HG03521 (cell line): ENCODE measurements at regions not wholly inside any gene's neighbourhood (a gene's known extent, or its start where the extent isn't known, plus 50 kb on each side); places are given as distances from the start of the nearest gene placed in this dataset.
"Not testable (repeated sequence)": the region's sequence is repeated elsewhere in the genome, so short reads cannot be mapped to it uniquely, and the experiment has no call there.

Source experiments
- ATAC-seq: cut with Tn5 transposase; IDR thresholded peaks from one replicate; pipeline ENCODE4 v1.9.1; 2021; ENCODE audit warnings: mild to moderate bottlenecking, moderate library complexity; ENCODE audit not compliant: unreplicated experiment

DNA sequence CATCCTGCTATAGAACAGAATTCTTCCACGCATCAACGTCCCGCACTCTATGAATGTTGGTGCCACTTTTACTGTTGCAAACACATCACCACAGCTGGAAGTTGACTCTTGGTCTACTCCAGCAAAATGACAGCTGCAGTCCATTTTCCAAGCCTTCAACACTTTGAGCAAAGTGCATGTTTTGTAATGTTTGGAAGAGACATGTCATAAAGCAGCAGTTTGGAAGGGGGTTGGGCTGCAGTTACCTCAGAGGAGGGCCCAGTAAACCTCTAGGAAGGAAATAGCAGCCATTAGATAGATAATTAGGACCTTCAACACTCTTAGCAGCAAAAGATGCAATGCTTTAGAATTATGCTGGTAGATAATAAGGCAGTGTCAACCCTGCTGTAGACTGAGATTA is 323.6 kb downstream of the TDRD3 start:
- ATAC-seq = no peak

DNA sequence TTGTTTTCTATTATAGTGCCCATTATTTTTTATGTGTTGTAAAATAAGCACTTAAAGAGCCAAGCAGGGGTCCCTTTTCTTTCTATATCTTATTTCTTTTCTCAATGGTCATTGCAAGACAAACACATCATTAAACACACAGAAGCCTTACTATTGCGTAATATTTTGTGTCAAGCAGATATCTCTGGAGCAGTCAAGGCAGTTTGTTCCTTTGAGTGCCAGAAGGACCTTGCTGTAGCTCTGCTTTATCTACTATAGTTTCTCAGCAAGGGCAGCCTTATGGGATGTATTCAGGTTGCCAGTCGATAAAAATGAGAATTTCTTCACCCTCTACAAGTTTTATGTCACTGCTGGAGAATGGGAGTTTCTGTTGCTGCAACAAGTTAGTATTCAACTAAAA is 319.3 kb downstream of the TDRD3 start:
- ATAC-seq = no peak

DNA sequence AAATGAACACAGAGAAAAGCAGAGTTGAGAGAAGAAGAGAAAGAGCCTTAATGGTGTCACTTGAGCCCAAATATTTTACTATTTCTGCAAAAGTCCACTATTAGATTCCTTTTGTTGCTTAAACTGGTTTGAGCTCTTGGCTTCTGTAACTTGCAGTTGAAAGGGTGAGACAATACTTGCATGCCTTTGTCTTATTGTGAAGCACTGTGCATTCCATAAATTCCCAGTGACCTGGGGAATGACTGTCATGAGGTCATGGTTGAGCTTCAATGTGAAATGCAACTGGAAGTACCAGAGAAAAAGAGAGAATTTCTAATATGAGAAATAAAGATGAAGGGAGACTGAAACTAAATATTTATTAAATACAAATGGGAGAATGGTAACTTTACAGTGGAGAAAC is 310.9 kb downstream of the TDRD3 start:
- no peak for ATAC-seq

DNA sequence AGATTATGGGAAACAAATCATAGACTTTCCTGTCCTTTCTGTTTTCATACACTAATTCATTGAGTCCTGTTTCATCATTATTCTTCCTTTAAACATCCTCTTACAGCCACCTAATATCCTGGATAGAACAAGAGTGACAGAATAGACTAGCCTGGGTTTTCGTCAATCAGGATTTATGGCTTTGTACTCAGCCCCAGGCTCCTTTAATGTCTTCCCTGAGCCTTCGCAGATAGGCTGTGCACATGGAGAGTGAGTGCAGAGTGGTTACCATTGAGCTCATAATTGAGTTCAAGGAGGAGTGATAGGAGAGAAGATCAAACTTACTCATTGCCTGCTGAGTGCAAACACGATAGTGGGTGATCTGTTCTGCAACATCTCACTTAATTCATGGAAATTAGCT is 304.9 kb downstream of the TDRD3 start:
- no peak for ATAC-seq

DNA sequence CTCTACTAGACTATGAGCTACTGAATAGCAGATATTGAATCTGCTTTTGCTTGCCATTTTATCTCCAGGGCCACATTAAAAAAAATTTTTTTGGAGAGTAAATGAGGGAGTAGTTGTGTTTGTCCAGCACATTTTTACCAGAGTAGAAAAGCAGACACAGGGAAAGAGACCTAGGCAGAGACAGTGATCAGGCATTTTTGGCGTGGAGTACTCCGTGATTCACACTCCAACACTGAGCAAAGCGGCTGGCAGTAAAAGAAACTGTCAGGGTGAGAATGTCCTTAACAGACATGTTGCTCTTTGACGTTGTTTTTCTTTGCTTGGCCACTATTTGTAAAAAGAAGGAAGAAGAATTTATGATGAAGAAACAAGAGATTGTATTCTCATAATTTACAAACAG is 304.0 kb downstream of the TDRD3 start:
- ATAC-seq = no peak

DNA sequence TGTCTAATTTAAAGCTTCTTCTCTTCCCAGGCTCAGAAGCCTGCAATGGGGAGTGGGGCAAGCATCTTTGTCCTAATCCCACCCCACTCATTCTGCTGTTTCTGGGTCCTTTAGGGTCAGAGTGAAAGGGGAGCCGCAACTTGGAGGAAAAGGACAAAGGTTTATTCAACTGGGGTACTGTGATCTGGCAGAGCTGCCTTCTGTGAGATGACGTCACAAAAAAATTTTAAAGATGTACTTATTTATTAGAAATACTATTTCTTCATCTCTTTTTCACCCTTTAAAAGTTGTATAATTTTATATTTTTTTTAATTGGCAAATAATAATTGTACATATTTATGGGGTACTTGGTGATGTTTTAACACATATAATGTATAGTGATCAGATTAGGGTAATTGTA is 302.6 kb downstream of the TDRD3 start:
- no peak for ATAC-seq

DNA sequence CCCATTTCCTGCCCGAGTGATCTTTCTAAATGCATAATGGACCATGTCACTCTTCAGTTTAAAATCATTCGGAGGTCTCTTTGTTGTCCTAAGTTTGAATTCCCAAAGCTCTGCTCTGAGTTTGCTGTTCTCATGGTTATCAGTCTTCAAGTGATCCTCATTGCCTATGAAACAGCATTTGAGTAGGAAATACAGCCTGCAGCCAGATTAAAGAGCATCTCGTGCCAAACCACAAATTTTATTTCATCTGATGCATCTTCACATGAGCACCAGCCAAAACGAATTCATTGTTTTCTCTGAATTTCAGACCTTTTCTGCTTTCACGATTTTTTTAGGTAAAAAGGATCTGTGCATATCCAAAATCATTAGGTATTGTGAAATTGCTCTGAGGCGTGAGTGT is 299.6 kb downstream of the TDRD3 start:
- ATAC-seq = no peak

DNA sequence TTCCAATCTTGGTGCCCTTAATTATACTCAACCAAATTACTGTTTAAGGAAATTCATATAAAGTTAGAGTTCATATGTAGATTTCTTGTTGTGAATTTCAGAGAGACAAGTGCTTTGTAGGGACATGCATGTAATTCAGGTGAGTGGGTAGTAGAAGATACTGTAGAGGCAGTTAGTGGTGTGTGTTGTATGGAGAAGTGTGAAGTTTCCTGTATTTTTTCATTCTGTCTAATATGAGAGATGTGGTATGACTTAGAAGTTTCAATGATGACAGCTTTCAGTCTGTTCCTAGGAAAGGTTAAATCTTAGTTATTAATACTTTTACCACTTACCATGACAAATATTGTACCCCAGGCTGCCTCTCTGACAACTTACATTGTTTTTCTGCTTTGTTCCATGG is 294.2 kb downstream of the TDRD3 start:
- ATAC-seq = no peak

DNA sequence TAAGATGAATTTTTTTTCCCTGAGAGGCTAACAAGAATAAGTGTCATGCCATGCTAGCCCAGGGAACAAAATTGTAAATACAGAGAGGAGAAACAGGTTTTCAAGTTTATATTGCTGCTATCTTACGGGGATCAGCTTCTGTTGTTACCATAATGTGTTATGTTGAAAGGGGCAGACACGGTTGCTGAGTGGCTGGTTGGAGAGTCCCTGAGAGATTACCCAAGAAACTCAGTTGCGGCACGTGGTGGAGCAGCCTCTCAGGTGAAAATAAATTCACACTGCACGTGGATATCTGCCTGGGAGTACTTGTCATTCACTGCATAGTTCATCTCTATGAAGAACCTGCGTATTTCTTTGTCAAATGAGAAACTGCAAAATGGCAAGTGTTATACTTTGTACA is 293.6 kb downstream of the TDRD3 start:
- ATAC-seq = no peak

DNA sequence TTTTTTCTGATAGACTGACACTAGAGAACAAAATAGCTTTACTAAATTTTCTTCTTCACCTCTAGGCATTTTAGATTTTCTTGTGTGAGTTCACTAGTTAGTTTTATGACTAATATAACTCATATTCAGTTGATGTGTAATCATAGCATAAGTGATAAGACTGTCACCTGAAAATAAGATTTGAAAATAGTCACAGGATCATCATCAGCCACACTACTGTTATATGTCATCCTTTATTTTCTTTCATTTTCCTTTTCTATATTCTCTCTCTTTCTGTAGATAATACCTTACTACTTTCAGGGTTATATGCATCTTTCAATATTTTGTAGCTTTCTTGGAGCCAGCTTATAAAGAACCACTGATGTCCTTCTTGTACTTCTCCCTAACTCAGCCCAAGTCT is 292.6 kb downstream of the TDRD3 start:
- ATAC-seq = no peak

DNA sequence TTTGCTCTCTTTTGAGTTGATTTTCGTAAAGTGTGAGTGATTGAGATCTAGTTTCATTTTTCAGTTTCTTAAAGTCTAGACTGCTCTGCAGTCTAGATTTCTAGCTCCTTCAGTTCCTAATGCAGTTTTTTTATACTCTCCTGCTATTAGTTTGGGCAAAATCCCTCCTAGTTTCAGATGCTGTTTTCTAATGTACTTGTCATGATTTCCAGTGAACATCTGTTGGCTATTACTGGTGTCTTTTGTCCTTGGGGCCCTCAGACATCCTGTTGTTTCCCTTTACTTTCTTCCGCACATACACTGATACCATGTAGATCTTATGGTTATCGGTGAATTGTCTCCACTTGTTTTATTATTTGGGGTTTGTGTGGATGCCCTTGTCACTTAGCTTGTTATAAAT is 292.1 kb downstream of the TDRD3 start:
- ATAC-seq = no peak

DNA sequence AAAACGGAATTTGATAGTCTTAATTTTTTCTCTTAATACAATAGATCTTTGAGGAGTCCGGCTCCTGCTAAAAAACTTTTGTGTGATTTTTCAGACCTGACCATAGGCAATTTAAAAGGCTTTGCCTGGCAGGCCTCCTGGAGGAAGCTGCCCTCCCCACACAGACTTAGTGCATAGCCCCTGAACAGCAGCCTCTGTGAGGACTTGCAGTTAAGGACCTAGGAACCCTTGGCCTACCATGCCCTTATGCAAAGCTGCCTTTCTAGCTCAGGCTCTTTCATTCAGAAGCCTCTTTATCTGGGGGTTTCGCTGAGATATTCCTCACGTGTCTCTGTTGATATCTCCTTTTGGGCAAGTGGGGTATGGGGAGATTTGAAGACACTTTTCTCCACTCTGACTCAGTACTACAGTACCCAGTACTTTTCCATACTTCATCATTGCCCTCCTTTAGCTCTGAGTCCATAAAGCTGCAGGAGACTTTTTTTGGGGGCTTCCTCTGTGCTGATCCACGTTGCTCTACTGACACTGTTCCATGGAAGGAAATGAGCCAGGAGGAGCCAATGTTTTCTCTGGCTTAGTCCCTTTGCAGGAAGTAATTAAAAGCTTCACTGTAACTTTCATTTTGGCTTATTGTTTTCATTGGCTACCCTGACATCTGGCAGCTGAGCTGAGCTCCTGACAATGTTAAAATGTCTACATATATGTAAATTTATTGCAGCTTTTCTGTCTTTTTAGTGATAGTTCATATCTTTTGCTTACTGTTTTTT is 283.1 kb downstream of the TDRD3 start:
- ATAC-seq = no peak

DNA sequence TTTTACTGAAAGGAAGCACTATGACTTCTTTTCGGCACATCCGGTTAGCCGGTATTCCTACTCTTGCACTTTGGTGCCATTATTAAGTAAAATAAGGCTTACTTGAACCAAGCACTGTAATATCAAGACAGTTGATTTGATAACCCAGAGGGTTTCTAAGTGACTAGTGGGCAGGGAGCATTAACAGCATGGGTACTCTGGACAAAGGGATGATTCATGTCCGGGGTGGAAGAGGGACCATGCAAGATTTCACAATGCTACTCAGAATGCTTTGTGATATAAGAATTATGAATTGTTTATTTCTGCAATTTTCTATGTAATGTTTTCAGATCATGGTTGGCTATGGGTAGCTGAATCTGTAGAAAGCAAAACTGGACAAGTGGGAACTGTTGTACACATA is 282.1 kb downstream of the TDRD3 start:
- no peak for ATAC-seq

DNA sequence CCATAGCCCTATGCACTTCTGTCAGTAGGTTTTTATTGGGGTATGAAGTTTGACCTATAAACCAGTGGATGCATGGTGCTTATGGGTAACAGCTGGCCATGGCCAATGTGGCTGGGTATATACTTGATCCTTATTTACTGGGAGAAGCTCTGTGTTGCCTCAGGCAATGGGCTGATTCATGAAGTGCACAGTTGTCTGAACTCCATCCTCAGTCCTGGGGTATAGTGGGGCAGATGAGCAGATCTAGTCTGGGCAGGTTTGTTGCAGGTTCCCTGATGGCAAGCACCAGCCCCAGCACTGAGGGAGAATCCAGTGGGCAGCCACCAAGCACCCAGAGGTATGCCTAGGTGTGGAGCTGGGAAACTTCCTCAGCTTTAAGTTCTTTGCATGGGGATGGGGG is 274.4 kb downstream of the TDRD3 start:
- no peak for ATAC-seq

DNA sequence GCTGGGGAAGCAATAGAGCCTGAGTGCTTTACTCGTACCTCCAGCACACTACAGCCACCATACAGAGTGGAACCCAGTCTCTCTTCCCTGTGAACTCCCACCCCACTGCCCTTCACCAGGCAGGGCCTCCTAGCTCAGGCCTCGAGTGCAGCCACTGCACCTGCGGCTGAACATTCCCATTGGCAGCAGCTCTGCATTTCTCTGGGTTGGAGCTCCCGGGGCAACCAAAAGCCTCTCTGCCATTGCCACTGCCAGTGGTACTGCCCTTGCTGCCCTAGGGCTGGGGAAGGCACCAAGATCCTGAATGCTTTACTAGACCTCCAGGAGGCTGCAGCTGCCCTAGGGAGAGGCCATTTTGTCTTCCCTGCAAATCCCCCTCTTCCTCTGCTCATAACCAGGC is 266.8 kb downstream of the TDRD3 start:
- ATAC-seq = no peak

DNA sequence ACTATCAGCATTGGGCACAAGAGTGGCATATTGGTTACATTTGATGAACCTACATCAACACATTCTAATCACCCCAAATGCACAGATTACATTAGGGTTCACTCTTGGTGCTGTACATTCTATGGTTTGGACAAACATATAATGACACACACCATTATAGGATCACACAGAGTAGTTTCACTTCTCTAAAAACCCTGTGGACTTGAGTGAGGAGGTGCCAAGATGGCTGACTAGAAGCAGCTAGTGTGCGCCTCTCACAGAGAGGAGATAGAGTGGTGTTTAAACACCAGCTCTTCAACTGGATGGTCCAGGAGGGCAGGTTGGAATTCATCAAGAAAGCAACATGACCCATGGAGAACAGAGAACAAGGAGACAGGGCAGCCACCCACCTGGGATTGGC is 265.6 kb downstream of the TDRD3 start:
- no peak for ATAC-seq

DNA sequence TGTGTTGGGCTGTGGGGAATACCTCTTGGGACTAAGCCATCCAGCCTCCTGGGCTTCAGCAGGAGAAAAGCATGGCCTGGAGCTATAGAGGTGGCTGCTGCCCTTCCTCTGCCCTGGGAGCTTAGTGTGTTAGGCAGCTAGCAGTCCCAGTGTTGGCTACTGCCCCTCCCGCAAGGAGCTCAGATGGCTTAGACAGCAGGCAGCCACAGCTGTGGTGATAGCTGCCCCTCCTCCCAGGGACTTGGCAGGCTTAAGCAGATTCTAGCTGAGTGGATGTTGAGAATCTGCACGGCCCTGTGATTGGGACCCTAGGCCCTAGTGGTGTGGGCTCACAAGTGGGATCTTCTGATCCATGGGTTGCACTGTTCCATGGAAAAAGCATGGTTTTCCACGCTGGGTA is 264.5 kb downstream of the TDRD3 start:
- no peak for ATAC-seq

DNA sequence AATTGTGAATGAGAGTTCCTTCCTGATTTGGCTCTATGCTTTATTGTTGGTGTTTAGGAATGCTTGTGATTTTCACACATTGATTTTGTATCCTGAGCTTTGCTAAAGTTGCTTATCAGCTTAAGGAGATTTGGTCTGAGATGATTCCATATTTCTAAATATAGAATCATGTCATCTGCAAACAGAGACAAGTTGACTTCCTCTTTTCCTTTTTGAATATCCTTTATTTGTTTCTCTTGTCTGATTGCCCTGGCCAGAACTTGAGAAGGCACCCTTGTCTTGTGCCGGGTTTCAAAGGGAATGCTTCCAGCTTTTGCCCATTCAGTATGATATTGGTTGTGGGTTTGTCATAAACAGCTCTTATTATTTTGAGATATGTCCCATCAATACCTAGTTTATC is 260.6 kb downstream of the TDRD3 start:
- not testable (repeated sequence) for ATAC-seq

DNA sequence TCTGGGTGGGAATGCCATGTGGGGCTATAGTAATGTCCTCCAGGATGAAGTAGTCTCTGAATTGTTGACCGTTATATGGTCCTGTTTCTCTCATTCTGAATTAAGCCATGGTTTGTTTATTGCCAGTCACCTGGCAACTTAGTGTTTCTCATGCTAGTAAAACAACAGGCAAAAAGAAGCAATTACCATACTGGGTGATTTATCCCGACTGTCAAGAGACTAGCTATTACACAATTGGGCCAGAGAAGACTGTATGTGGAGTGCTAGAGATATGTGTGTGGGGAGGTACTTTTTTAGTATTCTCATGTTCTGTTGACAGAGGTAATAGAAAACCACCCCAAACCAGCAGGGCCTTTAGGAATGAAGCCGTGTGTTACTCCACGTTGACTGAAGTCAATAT is 258.2 kb downstream of the TDRD3 start:
- no peak for ATAC-seq

DNA sequence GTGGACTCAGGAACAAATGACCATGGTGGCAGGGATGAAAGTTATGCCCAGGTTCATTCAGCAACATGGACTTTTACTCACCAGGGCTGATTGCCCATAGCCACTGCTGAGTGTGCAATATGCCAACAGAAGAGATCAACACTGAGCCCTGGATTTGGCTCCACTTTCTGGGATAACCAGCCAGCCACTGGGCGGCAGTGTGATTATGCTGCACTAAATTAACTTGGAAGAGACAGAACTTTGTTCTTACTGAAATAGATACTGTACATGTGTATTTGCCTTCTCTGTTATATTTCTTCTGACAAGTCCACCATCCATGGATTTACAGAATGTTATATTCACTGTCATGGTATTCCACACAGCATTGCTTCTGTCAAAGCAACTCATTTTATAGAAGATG is 257.4 kb downstream of the TDRD3 start:
- ATAC-seq = no peak

DNA sequence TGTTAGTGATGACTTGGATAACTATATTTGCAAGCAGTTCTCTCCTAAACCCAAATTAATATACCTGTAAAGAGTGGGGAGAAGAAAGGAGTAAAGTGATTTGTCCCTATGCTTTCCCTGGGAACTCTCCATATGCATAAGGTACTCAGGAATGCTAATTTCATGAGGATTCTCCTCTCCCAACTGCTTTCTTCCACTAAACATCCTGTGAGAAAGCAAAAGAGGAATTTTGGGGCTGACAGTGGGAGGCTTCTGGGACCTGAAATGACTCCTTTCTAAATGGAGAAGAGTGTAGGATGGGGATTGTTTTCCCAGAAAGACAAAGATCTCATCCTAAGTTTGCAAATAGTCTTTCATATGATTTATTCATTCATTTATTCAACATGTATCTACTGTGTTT is 250.5 kb downstream of the TDRD3 start:
- ATAC-seq = no peak

DNA sequence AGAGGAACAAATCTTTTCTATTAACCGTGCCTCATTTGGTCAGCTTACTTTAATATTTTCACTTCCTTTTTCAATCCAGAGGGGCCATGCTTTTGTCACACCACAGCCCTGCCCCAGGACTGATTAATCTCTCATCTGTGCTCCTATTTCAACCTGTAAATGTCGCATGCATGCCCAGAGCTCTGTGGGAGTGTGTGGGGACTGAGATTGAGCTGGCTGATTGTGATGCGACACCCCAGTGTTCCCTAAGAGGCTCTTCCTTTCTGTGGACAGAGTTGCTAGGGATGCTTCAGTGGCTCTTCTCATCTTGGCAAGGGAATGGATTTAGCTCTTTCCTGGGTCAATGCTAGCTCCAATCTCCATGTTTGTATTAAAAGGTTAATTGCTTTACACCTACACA is 249.6 kb downstream of the TDRD3 start:
- no peak for ATAC-seq

DNA sequence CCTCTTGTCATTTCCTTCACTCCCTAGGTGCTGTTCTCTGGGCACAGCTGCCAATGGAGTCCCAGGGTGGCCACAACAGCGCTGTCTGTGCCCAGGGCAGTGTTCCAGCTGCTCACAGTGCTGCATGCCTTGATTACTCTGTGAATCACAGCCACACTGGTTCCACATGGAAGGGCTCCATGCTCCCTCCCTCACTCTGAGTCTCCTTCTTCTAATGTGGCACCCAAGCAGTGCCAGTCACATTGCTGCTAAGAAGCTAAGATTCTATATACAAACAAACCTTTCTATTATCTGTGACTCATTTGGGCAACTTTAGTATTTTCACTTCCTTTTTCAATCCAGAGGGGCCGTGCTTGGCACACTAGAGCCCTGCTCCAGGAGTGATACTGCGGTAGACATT is 248.7 kb downstream of the TDRD3 start:
- ATAC-seq = peak; percentile 48
